GM19023 (cell line): ENCODE measurements at regions not wholly inside any gene's neighbourhood (a gene's known extent, or its start where the extent isn't known, plus 50 kb on each side); places are given as distances from the start of the nearest gene placed in this dataset.

ENCODE experiments used
- ATAC-seq: cut with Tn5 transposase; IDR thresholded peaks from one replicate; pipeline ENCODE4 v1.9.1; 2021; ENCODE audit warnings: mild to moderate bottlenecking, moderate library complexity; ENCODE audit not compliant: unreplicated experiment

DNA sequence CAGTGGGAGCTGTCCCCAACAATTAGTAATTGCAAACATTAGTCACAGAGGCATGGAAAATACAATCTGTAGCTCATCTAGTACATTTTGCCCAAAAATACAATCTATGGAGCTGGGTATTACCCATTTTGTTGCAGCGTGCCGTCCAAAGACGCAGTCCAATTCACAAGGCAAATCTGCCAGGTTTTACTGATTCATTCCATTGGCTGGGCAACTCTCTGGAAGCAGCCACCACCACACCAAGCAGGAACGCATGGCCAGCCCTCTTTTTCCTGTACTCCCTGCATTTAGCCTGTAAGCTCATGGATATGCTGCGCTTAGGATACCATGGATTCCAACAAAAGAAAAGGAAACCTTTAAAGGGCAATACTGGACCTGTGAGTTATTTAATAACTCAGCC lies 60.5 kb upstream of the ARRDC4 start:
- no peak for ATAC-seq

- no peak for ATAC-seq
Observed at GRCh38 chr15:97902140-97902780, 58.2 kb upstream of the ARRDC4 start.

DNA sequence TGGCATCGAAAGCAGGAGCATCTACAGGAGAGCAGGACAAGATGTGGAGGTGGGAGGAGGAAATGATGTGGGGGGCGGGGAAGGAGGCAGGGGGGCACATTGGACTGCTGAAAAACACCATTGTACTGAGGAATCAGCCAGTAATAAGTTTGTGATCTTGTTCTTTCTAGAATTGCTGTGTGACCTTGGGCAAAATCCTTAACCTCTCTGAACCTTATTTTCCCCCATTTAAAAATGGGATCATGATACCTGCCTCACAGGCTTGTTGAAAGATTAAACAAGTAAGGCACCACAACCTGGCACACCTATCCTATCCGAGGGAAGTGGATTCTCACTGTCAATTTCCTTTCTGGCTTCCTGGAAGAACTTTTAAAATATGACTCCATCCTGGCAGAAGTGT lies 56.9 kb upstream of the ARRDC4 start:
- no peak for ATAC-seq

- ATAC-seq: no peak
Observed at GRCh38 chr15:97903971-97904572, 56.4 kb upstream of the ARRDC4 start.

DNA sequence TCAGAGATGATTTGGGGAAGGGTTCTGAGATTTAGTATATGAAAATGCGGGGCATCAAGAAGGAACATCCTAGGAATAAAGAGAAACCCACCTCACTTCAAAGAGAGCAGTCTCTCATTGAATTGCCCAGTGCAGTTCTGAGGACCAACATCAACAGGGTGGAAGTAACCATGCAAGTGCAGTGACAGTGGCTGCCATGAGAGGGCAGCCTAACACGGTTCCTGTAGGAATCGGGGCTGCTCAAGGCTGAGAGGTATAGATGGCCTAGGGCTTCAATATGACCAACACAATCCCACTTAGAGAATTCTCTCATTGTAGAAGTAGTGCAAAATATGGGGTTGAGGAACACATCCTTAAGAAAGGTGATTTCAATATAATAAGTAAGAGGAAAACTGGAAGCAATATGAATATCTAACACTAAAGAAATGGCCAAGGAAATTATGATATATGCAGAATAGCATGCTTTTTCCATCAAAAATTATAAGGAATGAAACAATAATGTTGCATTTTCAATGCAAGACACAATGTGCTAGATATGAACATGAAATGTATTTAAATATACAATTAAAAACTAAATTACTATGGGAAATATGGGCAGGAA lies 51.1 kb upstream of the ARRDC4 start:
- peak; percentile 86 for ATAC-seq
